Colonic mucosa (tissue), 4 donors: ENCODE measurements at regions not wholly inside any gene's neighbourhood (a gene's known extent, or its start where the extent isn't known, plus 50 kb on each side); places are given as distances from the start of the nearest gene placed in this dataset.

Experiments used
- DNase-seq: peaks from one replicate; pipeline ENCODE4 v3.0.0-alpha.2; 2020
- H3K27ac ChIP-seq: fragments of 200-600 bp; one replicate; pipeline ENCODE4 v1.8.0; 2021
- H3K27me3 ChIP-seq: fragments of 200-600 bp; one replicate; pipeline ENCODE4 v1.8.0; 2021
- H3K36me3 ChIP-seq: fragments of 200-600 bp; one replicate; pipeline ENCODE4 v1.8.0; 2021
- H3K4me1 ChIP-seq: fragments of 200-600 bp; one replicate; pipeline ENCODE4 v1.8.0; 2021; ENCODE audit warnings: mild to moderate bottlenecking
- H3K4me3 ChIP-seq: fragments of 200-600 bp; one replicate; pipeline ENCODE4 v1.8.0; 2021
- H3K9ac ChIP-seq, 2 donors: one replicate each; pipeline ENCODE4 v1.7.0; 2013; ENCODE audit warnings: control low read depth in 2 of 2, low read depth in 2 of 2, low read length in 2 of 2
- H3K9me3 ChIP-seq: fragments of 200-600 bp; one replicate; pipeline ENCODE4 v1.8.0; 2021
- intact Hi-C: fragments of 100-400 bp; cut with DNase I; formaldehyde crosslinking; loops from one replicate; pipeline ENCODE4 v1.14.1; 2022
- TF ChIP-seq, protein P1 (sequence below): fragments of 200-600 bp; IDR thresholded peaks from one replicate; pipeline ENCODE4 v1.8.0; 2022; ENCODE audit warnings: antibody characterized with exemption, mild to moderate bottlenecking
- donor health status: healthy.
- donor health status: DM: no; HTN: no; CAD: no.
- donor health status: DM: no; HTN: no; CAD: no.

DNA sequence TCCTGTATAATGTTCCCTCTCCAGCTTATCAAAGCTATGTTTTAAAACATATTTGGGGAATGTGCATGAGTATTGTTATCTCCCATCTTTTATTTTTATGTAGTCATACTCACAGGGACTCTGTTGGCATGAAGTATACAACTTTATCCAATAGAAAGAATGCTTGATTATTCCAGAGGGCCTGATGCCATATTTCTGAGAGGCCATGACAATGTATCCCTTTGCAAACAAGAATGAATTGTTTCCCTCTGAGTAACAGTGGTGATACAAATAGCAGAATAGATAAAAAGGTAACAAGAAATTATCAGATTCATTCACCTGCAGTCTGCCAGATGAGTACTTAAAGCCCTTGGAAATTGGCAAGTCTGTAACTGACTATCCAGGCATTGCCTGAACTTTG is 125.9 kb downstream of the PLK2 start:
- H3K27me3 ChIP-seq: no peaks in the 10 kb centered on the region
- H3K36me3 ChIP-seq: no peaks in the 10 kb centered on the region
- intact Hi-C loops: no loop called here
- TF ChIP-seq, protein P1, sequence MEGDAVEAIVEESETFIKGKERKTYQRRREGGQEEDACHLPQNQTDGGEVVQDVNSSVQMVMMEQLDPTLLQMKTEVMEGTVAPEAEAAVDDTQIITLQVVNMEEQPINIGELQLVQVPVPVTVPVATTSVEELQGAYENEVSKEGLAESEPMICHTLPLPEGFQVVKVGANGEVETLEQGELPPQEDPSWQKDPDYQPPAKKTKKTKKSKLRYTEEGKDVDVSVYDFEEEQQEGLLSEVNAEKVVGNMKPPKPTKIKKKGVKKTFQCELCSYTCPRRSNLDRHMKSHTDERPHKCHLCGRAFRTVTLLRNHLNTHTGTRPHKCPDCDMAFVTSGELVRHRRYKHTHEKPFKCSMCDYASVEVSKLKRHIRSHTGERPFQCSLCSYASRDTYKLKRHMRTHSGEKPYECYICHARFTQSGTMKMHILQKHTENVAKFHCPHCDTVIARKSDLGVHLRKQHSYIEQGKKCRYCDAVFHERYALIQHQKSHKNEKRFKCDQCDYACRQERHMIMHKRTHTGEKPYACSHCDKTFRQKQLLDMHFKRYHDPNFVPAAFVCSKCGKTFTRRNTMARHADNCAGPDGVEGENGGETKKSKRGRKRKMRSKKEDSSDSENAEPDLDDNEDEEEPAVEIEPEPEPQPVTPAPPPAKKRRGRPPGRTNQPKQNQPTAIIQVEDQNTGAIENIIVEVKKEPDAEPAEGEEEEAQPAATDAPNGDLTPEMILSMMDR: no peak
- no peak overlapping the region for H3K4me3 ChIP-seq
- H3K9me3 ChIP-seq: no peaks in the 10 kb centered on the region
- DNase-seq: no peak
- H3K9ac ChIP-seq: no peak overlapping the region
- no peak overlapping the region for H3K27ac ChIP-seq
- no peaks in the 10 kb centered on the region for H3K4me1 ChIP-seq

DNA sequence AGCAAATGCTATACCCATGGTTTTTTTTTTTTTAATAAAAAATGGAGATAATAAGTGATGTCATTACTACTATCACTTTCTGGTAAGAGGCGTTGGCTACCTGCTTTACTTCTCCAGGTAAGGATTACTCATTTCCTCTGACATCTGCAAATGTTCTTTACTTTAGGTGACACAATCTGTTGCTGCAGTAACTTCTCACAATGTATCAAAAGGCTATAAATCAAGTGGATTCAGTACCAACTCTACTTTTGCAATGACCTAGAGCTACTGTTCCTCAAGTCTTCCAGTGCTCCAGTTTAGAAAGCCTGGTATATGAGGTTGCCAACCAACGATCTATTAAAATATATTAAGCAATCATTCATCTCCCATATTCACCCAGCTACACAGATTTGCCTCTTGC is 129.1 kb downstream of the PLK2 start:
- no peak overlapping the region for H3K4me3 ChIP-seq
- no peaks in the 10 kb centered on the region for H3K4me1 ChIP-seq
- H3K27ac ChIP-seq: no peak overlapping the region
- no peak overlapping the region for H3K9ac ChIP-seq
- TF ChIP-seq, protein P1: no peak
- no peaks in the 10 kb centered on the region for H3K27me3 ChIP-seq
- H3K36me3 ChIP-seq: no peaks in the 10 kb centered on the region
- no peak for DNase-seq
- no peaks in the 10 kb centered on the region for H3K9me3 ChIP-seq
- intact Hi-C loops: no loop called here

DNA sequence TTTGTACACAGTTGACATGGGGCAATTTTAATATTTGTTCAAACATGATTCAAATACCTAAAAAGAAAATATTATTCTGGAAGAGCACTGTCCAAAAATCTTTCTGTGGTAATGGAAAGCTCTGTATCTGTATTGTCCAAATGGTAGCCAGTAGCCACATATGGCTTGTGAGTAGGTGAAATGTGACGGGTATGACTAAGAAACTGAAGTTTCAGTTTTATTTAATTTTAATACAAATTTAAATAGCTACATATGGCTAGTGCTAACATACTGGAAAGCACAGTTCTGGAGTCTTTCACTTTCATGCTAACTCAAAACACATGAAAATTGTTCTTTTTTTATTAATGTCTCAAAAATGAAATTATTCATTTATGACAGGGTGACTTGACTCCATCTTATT is 132.6 kb downstream of the PLK2 start:
- H3K4me1 ChIP-seq: no peaks in the 10 kb centered on the region
- H3K9ac ChIP-seq: no peak overlapping the region
- no peaks in the 10 kb centered on the region for H3K36me3 ChIP-seq
- no peaks in the 10 kb centered on the region for H3K27me3 ChIP-seq
- TF ChIP-seq, protein P1: no peak
- intact Hi-C loops: no loop called here
- H3K4me3 ChIP-seq: no peak overlapping the region
- no peak overlapping the region for H3K27ac ChIP-seq
- no peak for DNase-seq
- no peaks in the 10 kb centered on the region for H3K9me3 ChIP-seq

DNA sequence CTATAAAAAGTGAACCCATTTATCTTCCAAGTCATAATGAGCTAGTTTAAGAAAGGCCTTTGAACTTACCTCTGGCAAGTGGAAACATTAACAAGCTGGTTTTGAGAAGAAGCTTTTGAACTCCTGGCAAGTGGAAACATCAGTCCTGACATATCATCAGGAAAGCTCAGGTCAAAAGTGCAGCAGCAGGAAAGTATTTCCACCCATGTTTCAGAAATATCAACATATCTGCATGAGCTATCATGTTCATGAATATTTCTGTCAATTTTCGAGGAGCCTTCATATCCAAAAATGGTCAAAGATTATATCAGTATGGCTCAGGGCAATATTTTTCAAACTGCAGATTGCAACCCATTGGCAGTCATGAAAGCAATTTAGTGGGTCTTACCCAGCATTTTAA is 133.9 kb downstream of the PLK2 start:
- Histone ChIP-seq H3K36me3 (no peaks in the 10 kb centered on the region), H3K4me3 (no peak overlapping the region), H3K4me1 (no peaks in the 10 kb centered on the region), H3K27me3 (no peaks in the 10 kb centered on the region), H3K9me3 (no peaks in the 10 kb centered on the region), H3K27ac (no peak overlapping the region), H3K9ac (no peak overlapping the region)
- DNase-seq: no peak
- TF ChIP-seq, protein P1: no peak
- intact Hi-C loops: no loop called here

DNA sequence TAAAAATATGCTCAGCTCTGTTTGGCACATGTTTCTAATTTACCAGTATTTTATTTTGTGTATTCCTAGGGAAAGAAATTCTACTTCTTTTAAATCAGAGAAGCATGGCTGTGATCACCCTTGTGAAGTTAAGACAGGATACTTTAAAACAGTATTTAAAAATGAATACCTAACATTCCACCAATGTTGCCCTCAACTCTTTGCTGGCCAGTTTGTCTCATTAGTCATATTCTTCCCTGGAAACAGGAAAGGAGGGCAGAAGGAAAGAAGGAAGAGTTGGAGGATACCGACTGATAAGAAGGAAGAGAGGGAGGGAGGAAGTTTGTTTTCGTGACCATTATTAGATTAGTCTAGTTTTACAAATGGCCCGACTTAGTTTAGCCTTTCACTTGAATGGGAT is 137.4 kb downstream of the PLK2 start:
- intact Hi-C loops: no loop called here
- TF ChIP-seq, protein P1: no peak
- H3K27ac ChIP-seq: no peak overlapping the region

DNA sequence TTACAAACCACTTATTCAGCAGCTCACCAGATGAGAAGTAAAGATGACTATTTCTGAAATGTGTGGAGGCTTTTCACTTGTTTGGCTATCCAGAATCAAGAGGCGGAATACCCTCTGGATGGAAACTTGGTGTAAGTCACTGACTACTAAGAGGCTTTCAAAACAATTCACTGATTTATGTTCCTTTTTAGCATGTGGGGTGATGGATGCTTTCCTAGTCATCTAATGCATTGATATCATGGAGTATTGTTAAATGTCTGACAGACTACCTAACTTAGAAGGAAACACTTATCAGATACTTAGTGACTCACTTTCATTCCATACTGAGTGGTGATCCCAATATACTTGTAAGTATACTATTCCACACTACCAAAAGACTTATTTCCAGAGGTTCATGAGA is 141.4 kb downstream of the PLK2 start:
- Histone ChIP-seq H3K9me3 (no peaks in the 10 kb centered on the region), H3K27ac (no peak overlapping the region), H3K36me3 (no peaks in the 10 kb centered on the region), H3K27me3 (no peaks in the 10 kb centered on the region), H3K4me1 (no peaks in the 10 kb centered on the region), H3K9ac (no peak overlapping the region), H3K4me3 (no peak overlapping the region)
- no peak for DNase-seq
- TF ChIP-seq, protein P1: no peak
- intact Hi-C loops: no loop called here

More for the DNA sequence above, 137.4 kb downstream of the PLK2 start:
- Histone ChIP-seq H3K4me3 (no peak overlapping the region), H3K27me3 (no peaks in the 10 kb centered on the region), H3K4me1 (no peaks in the 10 kb centered on the region), H3K9ac (no peak overlapping the region), H3K36me3 (no peaks in the 10 kb centered on the region), H3K9me3 (no peaks in the 10 kb centered on the region)
- no peak for DNase-seq
